ENCODE measurements at regions not wholly inside any gene's neighbourhood (a gene's known extent, or its start where the extent isn't known, plus 50 kb on each side); places are given as distances from the start of the nearest gene placed in this dataset.
"Not testable (repeated sequence)": the region's sequence is repeated elsewhere in the genome, so short reads cannot be mapped to it uniquely, and the experiment has no call there.

DNA sequence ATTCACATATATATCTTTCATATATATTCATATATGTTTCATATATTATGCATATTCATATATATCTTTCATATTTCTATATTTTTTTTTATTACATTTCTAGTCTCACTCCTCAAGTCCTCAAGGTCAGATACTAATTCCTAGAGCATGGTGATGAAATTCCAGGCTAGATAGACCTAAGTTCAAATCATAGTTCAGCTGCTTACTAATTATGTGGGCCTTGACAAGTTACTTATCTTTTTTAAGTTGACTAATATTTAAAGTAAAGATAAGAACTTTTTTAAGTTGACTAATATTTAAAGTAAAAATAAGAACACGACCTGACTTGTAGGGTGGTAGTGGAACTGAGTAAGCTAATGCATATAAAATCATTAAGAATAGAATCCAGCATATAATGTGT is 495.6 kb upstream of the MAN1A1 start:
- Histone ChIP-seq H3K4me1 (ENCODE audit: insufficient read depth, low read length) (no peaks in the 10 kb centered on the region), H3K9me3 (ENCODE audit: insufficient read depth, low read depth, low read length) (no peaks in the 10 kb centered on the region), H3K27me3 (ENCODE audit: insufficient read depth, low read length) (no peaks in the 10 kb centered on the region), H3K27ac (ENCODE audit: low read depth, low read length) (no peak overlapping the region), H3K9ac (ENCODE audit: low read depth, low read length) (no peak overlapping the region), H3K36me3 (ENCODE audit: insufficient read depth, low read length) (no peaks in the 10 kb centered on the region), H3K4me3 (ENCODE audit: low read length) (no peak overlapping the region)
- whole genome bisulfite sequencing = 80% methylated on average over 1 of the region's 1 CpG

DNA sequence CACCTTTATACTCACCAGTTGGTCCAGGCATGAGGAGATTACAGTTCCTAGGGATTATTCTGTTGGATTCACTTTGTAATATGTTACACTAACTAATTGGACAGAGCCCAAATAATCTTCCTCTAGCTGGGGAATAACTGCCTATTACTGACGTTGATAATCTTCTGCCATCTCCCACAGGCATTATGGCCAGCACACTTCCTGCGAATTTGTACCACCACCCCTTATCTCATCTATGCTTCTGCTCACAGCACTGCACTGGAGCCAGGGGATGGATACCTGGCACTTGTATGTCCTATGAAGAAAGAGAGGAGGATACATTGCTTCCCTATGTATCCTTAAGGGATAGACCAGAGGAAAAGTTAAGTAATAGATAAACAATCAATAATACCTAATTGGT is 494.8 kb upstream of the MAN1A1 start:
- H3K4me1 ChIP-seq (ENCODE audit: insufficient read depth, low read length) = no peaks in the 10 kb centered on the region
- H3K27me3 ChIP-seq (ENCODE audit: insufficient read depth, low read length) = no peaks in the 10 kb centered on the region
- WGBS = 48% methylated on average over 2 of the region's 2 CpGs
- no peak overlapping the region for H3K9ac ChIP-seq (ENCODE audit: low read depth, low read length)
- H3K27ac ChIP-seq (ENCODE audit: low read depth, low read length) = no peak overlapping the region
- H3K4me3 ChIP-seq (ENCODE audit: low read length) = no peak overlapping the region
- no peaks in the 10 kb centered on the region for H3K9me3 ChIP-seq (ENCODE audit: insufficient read depth, low read depth, low read length)
- H3K36me3 ChIP-seq (ENCODE audit: insufficient read depth, low read length) = no peaks in the 10 kb centered on the region

DNA sequence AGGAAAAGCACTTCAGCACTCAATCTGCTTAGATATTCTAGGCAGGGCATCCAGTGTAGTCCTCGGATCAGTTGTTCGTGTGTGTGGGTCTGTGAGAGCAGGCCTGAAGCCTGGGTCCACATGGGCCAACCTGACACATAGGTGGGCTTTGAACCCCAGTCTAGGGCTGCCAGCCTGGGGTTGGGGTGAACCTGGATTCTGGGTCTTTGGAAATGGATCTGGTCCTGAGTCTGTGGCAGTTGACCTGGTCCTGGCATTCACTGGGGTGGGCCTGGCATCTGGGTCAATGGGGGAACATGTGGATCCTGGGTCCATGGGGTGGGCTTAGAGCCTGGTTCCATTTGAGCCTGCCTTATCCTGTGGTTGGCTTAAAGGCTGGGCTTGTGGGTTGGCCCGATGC is 492.6 kb upstream of the MAN1A1 start:
- Histone ChIP-seq H3K4me1 (ENCODE audit: insufficient read depth, low read length) (no peaks in the 10 kb centered on the region), H3K27me3 (ENCODE audit: insufficient read depth, low read length) (no peaks in the 10 kb centered on the region), H3K36me3 (ENCODE audit: insufficient read depth, low read length) (no peaks in the 10 kb centered on the region), H3K4me3 (ENCODE audit: low read length) (no peak overlapping the region), H3K9ac (ENCODE audit: low read depth, low read length) (no peak overlapping the region), H3K9me3 (ENCODE audit: insufficient read depth, low read depth, low read length) (no peaks in the 10 kb centered on the region), H3K27ac (ENCODE audit: low read depth, low read length) (no peak overlapping the region)
- WGBS = 77% methylated on average over 3 of the region's 3 CpGs

DNA sequence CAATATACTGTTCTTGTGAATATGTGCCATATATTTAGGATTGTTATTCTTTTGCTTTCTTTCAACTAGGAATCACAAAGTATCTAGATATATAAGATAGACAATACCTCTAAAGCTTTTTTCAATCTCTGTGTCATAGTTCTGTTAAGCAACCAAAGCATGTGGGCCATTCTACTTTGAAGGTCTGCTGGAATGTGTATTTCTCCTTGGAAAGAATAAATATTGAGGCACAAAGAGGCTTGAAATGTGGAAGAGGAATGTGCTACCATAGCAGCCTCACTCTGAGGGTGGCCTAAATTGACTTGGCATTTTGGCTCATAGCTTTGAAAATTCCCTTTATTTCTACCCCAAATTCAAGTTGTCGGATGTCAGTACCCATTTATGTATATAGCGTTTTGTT is 488.5 kb upstream of the MAN1A1 start:
- WGBS = 100% methylated on average over 2 of the region's 2 CpGs
- Histone ChIP-seq H3K27me3 (ENCODE audit: insufficient read depth, low read length) (no peaks in the 10 kb centered on the region), H3K36me3 (ENCODE audit: insufficient read depth, low read length) (no peaks in the 10 kb centered on the region), H3K4me3 (ENCODE audit: low read length) (no peak overlapping the region), H3K9me3 (ENCODE audit: insufficient read depth, low read depth, low read length) (no peaks in the 10 kb centered on the region), H3K9ac (ENCODE audit: low read depth, low read length) (no peak overlapping the region), H3K4me1 (ENCODE audit: insufficient read depth, low read length) (no peaks in the 10 kb centered on the region), H3K27ac (ENCODE audit: low read depth, low read length) (no peak overlapping the region)

DNA sequence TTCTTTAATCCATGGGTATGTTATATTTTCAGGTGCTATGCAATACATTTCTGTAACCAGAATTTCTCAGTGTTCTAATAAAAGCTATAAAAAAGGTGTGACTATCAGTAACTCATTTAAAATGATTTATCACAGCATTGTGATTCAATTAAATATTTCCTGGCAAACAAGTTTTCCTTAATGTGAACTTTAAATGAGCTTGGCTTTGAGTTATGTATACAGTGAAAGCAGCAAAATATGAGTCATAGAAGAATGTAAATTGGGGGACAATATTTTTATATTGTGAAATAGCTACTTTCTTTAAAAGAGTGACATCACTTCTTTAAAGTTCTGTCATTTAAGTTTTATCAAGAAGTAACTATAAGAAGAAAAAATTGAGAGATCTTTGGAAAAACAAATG is 484.9 kb upstream of the MAN1A1 start:
- Histone ChIP-seq H3K9me3 (ENCODE audit: insufficient read depth, low read depth, low read length) (no peaks in the 10 kb centered on the region), H3K36me3 (ENCODE audit: insufficient read depth, low read length) (no peaks in the 10 kb centered on the region), H3K4me1 (ENCODE audit: insufficient read depth, low read length) (no peaks in the 10 kb centered on the region), H3K4me3 (ENCODE audit: low read length) (no peak overlapping the region), H3K27ac (ENCODE audit: low read depth, low read length) (no peak overlapping the region), H3K9ac (ENCODE audit: low read depth, low read length) (no peak overlapping the region), H3K27me3 (ENCODE audit: insufficient read depth, low read length) (no peaks in the 10 kb centered on the region)

DNA sequence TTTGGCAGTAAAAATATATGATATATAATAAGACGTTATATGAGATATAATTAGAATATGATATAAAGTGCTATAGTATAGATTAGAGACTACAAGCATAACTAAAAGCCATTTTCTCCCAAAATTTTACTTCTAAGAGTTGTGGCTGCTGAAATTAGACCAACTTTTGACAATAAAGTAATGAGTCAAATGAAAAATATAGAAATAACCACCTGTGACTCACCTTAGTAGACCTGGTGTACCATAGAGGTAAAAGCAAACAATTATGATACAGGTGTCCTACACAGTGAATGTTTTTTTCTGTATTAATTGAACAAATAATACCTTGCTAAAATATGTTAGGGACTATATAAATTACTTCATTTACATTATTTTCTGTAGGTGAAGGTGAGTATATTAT is 482.9 kb upstream of the MAN1A1 start:
- Histone ChIP-seq H3K27me3 (ENCODE audit: insufficient read depth, low read length) (no peaks in the 10 kb centered on the region), H3K4me1 (ENCODE audit: insufficient read depth, low read length) (no peaks in the 10 kb centered on the region), H3K36me3 (ENCODE audit: insufficient read depth, low read length) (no peaks in the 10 kb centered on the region), H3K9ac (ENCODE audit: low read depth, low read length) (no peak overlapping the region), H3K9me3 (ENCODE audit: insufficient read depth, low read depth, low read length) (no peaks in the 10 kb centered on the region), H3K27ac (ENCODE audit: low read depth, low read length) (no peak overlapping the region), H3K4me3 (ENCODE audit: low read length) (no peak overlapping the region)
- WGBS = no CpG with 5 or more reads among the region's 1 CpG

DNA sequence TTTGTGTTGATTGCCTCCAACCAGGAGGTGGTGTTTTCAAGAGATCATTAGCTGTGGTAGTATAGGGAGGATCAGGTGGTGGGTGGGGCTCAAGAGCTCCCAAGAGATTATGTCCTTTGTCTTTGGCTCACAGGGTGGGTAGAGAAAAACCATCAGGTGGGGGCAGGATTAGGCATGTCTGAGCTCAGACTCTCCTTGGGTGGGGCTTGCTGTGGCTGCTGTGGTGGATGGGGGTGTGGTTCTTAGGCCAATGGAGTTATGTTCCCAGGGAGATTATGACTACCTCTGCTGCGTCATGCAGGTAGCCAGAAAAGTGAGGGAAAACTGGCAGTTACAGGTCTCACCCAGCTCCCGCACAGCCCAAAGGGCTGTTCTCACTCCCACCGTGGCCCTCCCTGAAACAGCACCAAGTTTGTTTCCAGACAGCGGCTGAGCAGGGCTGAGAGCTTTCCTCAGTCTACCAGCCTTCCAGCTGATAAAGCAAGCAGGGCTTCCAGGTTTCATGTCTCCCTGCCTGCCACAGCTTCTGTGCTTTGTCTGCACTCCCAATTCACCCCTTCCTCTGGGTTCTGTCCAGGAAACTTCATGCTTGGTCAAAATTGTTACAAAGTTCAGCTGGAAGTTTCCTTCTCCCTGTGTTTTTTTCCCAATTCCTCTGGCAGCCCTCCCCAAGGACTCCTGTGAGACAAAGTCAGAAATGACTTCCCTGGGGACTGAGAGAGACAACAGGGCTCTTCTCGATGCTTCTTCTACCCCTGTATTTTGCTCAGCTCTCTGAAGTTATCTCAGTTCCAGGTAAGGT is 481.1 kb upstream of the MAN1A1 start:
- H3K9me3 ChIP-seq (ENCODE audit: insufficient read depth, low read depth, low read length) = no peaks in the 10 kb centered on the region
- H3K27me3 ChIP-seq (ENCODE audit: insufficient read depth, low read length) = no peaks in the 10 kb centered on the region
- no peaks in the 10 kb centered on the region for H3K4me1 ChIP-seq (ENCODE audit: insufficient read depth, low read length)
- no peak overlapping the region for H3K27ac ChIP-seq (ENCODE audit: low read depth, low read length)
- 88% methylated on average over 5 of the region's 5 CpGs for WGBS
- no peaks in the 10 kb centered on the region for H3K36me3 ChIP-seq (ENCODE audit: insufficient read depth, low read length)
- no peak overlapping the region for H3K9ac ChIP-seq (ENCODE audit: low read depth, low read length)
- H3K4me3 ChIP-seq (ENCODE audit: low read length) = no peak overlapping the region

DNA sequence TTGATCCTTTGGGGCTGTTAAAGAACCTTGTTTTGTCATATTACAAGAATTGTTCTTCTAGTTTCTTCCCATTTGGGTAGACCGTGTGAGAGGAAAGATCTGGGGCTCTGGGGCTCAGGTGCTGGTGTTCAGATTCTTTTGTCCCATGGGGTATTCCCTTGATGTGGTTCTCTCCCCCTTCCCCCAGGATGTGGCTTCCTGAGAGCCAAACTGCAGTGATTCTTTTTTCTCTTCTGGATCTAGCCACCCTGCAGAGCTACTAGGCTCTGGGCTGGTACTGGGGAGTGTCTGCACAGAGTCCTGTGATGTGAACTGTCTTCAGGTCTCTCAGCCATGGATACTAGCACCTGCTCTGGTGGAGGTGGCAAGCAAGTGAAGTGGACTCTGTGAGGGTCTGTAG is 480.5 kb upstream of the MAN1A1 start:
- Histone ChIP-seq H3K9me3 (ENCODE audit: insufficient read depth, low read depth, low read length) (no peaks in the 10 kb centered on the region), H3K36me3 (ENCODE audit: insufficient read depth, low read length) (no peaks in the 10 kb centered on the region), H3K4me1 (ENCODE audit: insufficient read depth, low read length) (no peaks in the 10 kb centered on the region), H3K27me3 (ENCODE audit: insufficient read depth, low read length) (no peaks in the 10 kb centered on the region), H3K9ac (ENCODE audit: low read depth, low read length) (no peak overlapping the region), H3K27ac (ENCODE audit: low read depth, low read length) (no peak overlapping the region), H3K4me3 (ENCODE audit: low read length) (no peak overlapping the region)
- 100% methylated on average over 1 of the region's 1 CpG for WGBS

DNA sequence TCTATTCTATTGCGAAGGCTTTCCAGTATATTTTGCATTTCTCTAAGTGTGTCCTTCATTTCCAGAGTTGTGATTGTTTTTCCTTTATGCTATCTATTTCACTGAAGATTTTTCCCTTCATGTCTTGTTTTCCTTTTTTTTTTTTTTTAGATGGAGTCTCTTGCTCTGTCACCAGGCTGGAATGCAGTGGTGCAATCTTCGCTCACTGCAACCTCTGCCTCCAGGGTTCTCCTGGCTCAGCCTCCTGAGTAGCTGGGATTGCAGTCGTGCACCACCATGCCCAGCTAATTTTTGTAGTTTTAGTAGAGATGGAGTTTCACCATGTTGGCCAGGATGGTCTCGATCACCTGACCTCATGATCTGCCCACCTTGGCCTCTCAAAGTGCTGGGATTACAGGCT is 479.9 kb upstream of the MAN1A1 start:
- not testable (repeated sequence) for H3K9ac ChIP-seq (ENCODE audit: low read depth, low read length); H3K27me3 ChIP-seq (ENCODE audit: insufficient read depth, low read length); H3K4me3 ChIP-seq (ENCODE audit: low read length); H3K4me1 ChIP-seq (ENCODE audit: insufficient read depth, low read length); H3K9me3 ChIP-seq (ENCODE audit: insufficient read depth, low read depth, low read length); H3K27ac ChIP-seq (ENCODE audit: low read depth, low read length); H3K36me3 ChIP-seq (ENCODE audit: insufficient read depth, low read length)
- 96% methylated on average over 4 of the region's 4 CpGs for WGBS

DNA sequence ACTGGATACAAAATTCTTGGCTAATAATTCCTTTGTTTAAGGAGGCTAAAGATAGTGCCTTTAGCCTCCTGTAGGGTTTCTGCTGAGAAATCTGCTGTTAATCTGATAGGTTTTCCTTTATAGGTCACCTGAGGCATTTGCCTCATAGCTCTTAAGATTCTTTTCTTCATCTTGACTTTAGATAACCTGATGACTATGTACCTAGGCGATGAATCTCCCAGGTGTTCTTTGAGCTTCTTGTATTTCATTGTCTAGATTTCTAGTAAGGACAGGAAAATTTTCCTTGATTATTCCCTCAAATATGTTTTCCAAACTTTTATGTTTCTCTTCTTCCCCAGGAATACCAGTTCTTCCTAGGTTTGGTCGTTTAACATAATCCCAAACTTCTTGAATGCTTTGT is 479.4 kb upstream of the MAN1A1 start:
- H3K4me3 ChIP-seq (ENCODE audit: low read length) = no peak overlapping the region
- 100% methylated on average over 2 of the region's 2 CpGs for WGBS
- no peak overlapping the region for H3K9ac ChIP-seq (ENCODE audit: low read depth, low read length)
- H3K27ac ChIP-seq (ENCODE audit: low read depth, low read length) = no peak overlapping the region
- H3K27me3 ChIP-seq (ENCODE audit: insufficient read depth, low read length) = no peaks in the 10 kb centered on the region
- no peaks in the 10 kb centered on the region for H3K9me3 ChIP-seq (ENCODE audit: insufficient read depth, low read depth, low read length)
- H3K36me3 ChIP-seq (ENCODE audit: insufficient read depth, low read length) = no peaks in the 10 kb centered on the region
- H3K4me1 ChIP-seq (ENCODE audit: insufficient read depth, low read length) = no peaks in the 10 kb centered on the region

DNA sequence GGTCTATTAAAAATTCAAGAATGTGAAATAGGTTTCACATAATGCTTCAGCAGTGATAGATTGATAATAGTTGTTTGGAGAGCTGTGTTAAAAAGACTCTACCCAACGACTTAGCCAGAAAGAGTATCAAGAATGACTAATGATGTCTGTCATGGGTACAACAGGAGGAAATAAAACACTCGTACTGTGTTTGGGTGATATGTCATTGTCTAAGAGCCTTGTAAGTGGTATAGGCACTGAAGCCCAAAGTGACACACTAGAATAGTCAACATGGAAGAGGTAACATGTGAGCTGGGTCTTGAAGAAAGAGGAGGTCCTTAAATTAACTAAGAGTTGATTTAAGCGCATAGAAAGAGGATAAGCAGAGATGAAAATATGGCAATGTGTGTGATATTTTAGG is 471.8 kb upstream of the MAN1A1 start:
- WGBS = 94% methylated on average over 3 of the region's 3 CpGs
- Histone ChIP-seq H3K36me3 (ENCODE audit: insufficient read depth, low read length) (no peaks in the 10 kb centered on the region), H3K9me3 (ENCODE audit: insufficient read depth, low read depth, low read length) (no peaks in the 10 kb centered on the region)

DNA sequence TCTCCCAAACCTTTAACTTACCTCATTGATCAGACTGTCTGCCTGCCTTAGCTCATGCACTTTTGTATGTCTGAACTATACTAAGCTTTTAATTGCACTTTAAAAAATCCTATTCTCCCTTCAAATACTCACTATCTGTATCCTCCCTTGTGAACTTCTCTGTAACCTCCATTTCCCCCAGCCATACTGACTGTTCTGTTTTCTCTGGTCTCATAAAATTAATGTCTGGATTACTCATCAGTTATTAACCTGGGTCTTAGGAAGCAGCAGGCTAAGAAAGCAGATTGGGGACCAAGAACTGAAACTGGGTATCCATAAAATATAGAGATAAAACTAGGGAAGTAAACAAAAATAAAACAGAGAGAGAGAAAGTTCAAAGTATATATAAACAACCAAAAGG is 469.3 kb upstream of the MAN1A1 start:
- Histone ChIP-seq H3K4me3 (ENCODE audit: low read length) (no peak overlapping the region), H3K9ac (ENCODE audit: low read depth, low read length) (no peak overlapping the region), H3K27ac (ENCODE audit: low read depth, low read length) (no peak overlapping the region), H3K4me1 (ENCODE audit: insufficient read depth, low read length) (no peaks in the 10 kb centered on the region), H3K9me3 (ENCODE audit: insufficient read depth, low read depth, low read length) (no peaks in the 10 kb centered on the region), H3K27me3 (ENCODE audit: insufficient read depth, low read length) (no peaks in the 10 kb centered on the region), H3K36me3 (ENCODE audit: insufficient read depth, low read length) (no peaks in the 10 kb centered on the region)

More for the DNA sequence above, 471.8 kb upstream of the MAN1A1 start:
- no peaks in the 10 kb centered on the region for H3K4me1 ChIP-seq (ENCODE audit: insufficient read depth, low read length)
- no peak overlapping the region for H3K4me3 ChIP-seq (ENCODE audit: low read length)
- no peak overlapping the region for H3K9ac ChIP-seq (ENCODE audit: low read depth, low read length)
- H3K27me3 ChIP-seq (ENCODE audit: insufficient read depth, low read length) = no peaks in the 10 kb centered on the region
- H3K27ac ChIP-seq (ENCODE audit: low read depth, low read length) = no peak overlapping the region
